GM12878 (cell line): ENCODE measurements at regions not wholly inside any gene's neighbourhood (a gene's known extent, or its start where the extent isn't known, plus 50 kb on each side); places are given as distances from the start of the nearest gene placed in this dataset.

Source experiments
- KAT2A ChIP-seq: conservative IDR thresholded peaks from 2 replicates; pipeline ENCODE4 v1.6.1; 2011; ENCODE audit warnings: low read depth, low read length; ENCODE audit not compliant: control insufficient read depth
- TAF1 ChIP-seq: IDR thresholded peaks from 2 replicates; pipeline ENCODE4 v1.6.1; 2011; ENCODE audit warnings: mild to moderate bottlenecking, low read depth, low read length, borderline replicate concordance

DNA sequence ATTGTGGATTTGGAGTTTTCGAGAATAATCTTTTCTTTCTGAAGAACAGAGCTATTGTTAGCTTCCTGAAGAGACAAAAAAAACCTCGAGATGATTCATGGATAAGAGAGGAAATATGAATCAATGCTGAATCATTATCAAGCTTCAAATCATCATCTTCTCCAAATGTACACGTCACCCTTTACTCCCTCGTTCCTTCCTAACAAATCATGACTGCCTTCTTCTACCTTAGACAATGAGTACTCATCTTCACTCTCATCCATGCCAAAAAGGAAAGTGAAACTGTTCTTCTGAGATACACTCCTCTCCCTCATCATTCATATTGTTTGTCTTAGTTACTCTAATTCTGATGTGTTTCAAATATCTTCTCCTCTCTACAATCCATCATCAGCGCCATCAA is 1115.8 kb upstream of the ATXN7L3B start:
- no peak for TF ChIP-seq KAT2A
- no peak for TF ChIP-seq TAF1
